ENCODE measurements at regions not wholly inside any gene's neighbourhood (a gene's known extent, or its start where the extent isn't known, plus 50 kb on each side); places are given as distances from the start of the nearest gene placed in this dataset.
A peak's percentile ranks its signal among the peaks of the same experiment; 100 is the strongest.

- no peak for DNase-seq (ENCODE audit: low read depth)
- no peak overlapping the region for H3K4me3 ChIP-seq (replicated peaks; ENCODE audit: low read depth, low read length)
- TF ChIP-seq, protein P1, sequence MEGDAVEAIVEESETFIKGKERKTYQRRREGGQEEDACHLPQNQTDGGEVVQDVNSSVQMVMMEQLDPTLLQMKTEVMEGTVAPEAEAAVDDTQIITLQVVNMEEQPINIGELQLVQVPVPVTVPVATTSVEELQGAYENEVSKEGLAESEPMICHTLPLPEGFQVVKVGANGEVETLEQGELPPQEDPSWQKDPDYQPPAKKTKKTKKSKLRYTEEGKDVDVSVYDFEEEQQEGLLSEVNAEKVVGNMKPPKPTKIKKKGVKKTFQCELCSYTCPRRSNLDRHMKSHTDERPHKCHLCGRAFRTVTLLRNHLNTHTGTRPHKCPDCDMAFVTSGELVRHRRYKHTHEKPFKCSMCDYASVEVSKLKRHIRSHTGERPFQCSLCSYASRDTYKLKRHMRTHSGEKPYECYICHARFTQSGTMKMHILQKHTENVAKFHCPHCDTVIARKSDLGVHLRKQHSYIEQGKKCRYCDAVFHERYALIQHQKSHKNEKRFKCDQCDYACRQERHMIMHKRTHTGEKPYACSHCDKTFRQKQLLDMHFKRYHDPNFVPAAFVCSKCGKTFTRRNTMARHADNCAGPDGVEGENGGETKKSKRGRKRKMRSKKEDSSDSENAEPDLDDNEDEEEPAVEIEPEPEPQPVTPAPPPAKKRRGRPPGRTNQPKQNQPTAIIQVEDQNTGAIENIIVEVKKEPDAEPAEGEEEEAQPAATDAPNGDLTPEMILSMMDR (IDR thresholded peaks at IDR 0.05; ENCODE audit: low read length, missing control alignments) = no peak
Observed at GRCh38 chr4:154677300-154677699, 64.8 kb upstream of the FGG start.

GRCh38 chr4:154677923-154678322 is 65.5 kb upstream of the FGG start:
- H3K4me3 ChIP-seq (replicated peaks; ENCODE audit: low read depth, low read length) = no peak overlapping the region
- TF ChIP-seq, protein P1 (IDR thresholded peaks at IDR 0.05; ENCODE audit: low read length, missing control alignments) = no peak
- no peak for DNase-seq (ENCODE audit: low read depth)

DNA sequence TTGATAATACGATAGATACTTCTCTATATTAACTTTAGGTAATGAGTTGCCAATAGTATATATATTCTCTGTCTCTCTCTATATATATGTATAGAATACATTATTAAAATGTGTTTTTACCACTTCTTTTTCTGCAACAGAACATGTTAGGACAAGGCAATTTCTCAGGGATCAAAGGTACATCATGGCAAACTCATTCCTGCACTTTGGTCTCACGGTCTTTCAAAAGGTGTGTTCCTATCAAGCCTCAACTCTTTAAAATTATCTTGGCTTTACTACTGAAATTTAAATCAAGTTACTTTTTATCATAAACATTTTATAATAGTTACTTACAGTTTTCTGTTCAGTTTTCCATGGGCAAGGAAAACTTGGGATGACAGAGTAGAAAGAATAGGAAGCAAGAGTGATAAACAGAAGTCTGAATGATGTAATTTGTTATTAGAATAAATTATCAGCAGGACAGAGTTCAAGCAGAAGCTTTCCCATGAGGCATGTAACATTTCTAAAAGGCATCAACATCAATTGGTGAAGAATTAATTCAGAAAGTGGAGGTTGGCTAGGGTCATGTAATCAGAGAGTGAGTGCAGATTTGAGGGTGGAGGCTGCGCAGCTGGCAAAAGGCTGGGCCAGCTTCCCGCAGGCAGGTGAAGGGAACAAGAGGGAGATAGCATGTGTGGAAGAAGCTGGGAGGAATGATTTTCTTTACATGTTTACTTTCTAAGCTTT is 59.7 kb upstream of the LRAT start:
- no peak for DNase-seq (ENCODE audit: low read depth)
- TF ChIP-seq, protein P1 (IDR thresholded peaks at IDR 0.05; ENCODE audit: low read length, missing control alignments) = no peak
- H3K4me3 ChIP-seq (replicated peaks; ENCODE audit: low read depth, low read length) = no peak overlapping the region

GRCh38 chr4:154686838-154687237 is 57.0 kb upstream of the LRAT start:
- no peak overlapping the region for H3K4me3 ChIP-seq (replicated peaks; ENCODE audit: low read depth, low read length)
- DNase-seq (ENCODE audit: low read depth) = peak; percentile 4
- TF ChIP-seq, protein P1 (IDR thresholded peaks at IDR 0.05; ENCODE audit: low read length, missing control alignments) = peak; percentile 18

- no peak for DNase-seq (ENCODE audit: low read depth)
- H3K4me3 ChIP-seq (replicated peaks; ENCODE audit: low read depth, low read length) = no peak overlapping the region
- TF ChIP-seq, protein P1 (IDR thresholded peaks at IDR 0.05; ENCODE audit: low read length, missing control alignments) = no peak
Observed at GRCh38 chr4:154687840-154688239, 56.0 kb upstream of the LRAT start.

DNA sequence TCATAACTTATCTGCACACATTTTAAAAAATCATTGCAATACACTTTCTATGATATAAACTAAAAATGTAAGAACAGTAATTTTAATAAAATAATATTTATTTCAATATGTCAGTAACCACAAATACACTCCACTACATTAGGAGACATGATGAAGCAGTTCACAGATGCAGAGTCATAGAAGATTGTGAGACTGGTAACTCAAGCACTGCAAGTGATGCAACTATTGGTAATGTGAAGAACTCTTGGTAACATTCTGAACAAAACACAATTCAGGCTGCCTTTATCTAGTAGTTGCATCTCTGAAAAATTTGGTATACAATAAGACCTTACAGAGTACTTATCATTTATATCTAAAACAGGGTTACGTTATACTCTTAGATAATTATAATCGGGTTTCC is 52.6 kb upstream of the LRAT start:
- TF ChIP-seq, protein P1 (IDR thresholded peaks at IDR 0.05; ENCODE audit: low read length, missing control alignments) = no peak
- DNase-seq (ENCODE audit: low read depth) = no peak
- no peak overlapping the region for H3K4me3 ChIP-seq (replicated peaks; ENCODE audit: low read depth, low read length)

DNA sequence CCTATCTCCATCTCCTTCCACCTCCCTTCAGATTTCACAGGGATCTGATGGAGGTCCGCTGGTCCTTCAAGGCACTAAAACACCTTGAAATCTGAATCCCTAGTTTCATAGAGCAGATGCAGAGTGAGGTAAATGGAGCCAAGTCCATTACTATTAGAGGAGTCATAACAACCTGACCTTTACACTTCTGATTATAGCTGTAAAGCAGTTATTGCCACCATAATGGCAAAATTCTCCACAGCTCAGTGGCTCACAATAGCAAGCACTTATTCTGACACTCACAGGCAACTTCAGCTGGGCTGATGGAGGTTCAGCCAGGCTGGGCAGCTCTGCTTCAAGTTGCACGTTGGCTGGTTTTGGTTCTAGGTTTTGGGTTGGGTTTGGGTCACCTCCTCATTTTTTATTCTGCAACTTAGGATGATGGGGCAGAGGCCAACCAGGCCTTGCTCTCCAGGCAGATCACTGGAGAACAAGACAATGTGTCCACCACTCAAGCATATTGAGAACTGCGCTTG is 51.4 kb upstream of the LRAT start:
- TF ChIP-seq, protein P1 (IDR thresholded peaks at IDR 0.05; ENCODE audit: low read length, missing control alignments) = no peak

More for the DNA sequence above, 51.4 kb upstream of the LRAT start:
- no peak for DNase-seq (ENCODE audit: low read depth)
- no peak overlapping the region for H3K4me3 ChIP-seq (replicated peaks; ENCODE audit: low read depth, low read length)
